NCI-H526 (cell line): ENCODE measurements at regions not wholly inside any gene's neighbourhood (a gene's known extent, or its start where the extent isn't known, plus 50 kb on each side); places are given as distances from the start of the nearest gene placed in this dataset.
A peak's percentile ranks its signal among the peaks of the same experiment; 100 is the strongest.
"Not testable (repeated sequence)": the region's sequence is repeated elsewhere in the genome, so short reads cannot be mapped to it uniquely, and the experiment has no call there.

Experiments
- DNase-seq, 2 experiments: peaks; one replicate each; lab custom pipeline; 2025; lab: John Stamatoyannopoulos, UW

DNA sequence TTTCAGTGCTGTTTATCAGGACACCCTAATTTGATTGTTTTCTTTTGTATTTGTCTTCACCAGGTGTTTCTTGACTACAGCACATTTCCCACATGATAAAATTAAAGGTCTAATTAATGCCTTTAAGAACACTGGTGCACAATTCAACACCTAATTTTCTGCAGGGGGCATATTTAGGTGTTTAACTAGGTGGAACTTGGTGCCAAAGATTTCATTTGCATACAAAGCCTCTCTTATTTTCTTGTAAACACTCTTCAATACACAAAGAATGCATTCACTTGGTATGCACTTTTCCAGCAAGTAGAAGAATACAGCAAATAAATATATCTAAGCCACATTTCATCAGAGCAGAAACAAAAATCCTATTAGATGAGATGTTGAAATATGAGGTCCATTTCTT, 646.2 kb upstream of the FOXG1 start:
- DNase-seq = no peak

DNA sequence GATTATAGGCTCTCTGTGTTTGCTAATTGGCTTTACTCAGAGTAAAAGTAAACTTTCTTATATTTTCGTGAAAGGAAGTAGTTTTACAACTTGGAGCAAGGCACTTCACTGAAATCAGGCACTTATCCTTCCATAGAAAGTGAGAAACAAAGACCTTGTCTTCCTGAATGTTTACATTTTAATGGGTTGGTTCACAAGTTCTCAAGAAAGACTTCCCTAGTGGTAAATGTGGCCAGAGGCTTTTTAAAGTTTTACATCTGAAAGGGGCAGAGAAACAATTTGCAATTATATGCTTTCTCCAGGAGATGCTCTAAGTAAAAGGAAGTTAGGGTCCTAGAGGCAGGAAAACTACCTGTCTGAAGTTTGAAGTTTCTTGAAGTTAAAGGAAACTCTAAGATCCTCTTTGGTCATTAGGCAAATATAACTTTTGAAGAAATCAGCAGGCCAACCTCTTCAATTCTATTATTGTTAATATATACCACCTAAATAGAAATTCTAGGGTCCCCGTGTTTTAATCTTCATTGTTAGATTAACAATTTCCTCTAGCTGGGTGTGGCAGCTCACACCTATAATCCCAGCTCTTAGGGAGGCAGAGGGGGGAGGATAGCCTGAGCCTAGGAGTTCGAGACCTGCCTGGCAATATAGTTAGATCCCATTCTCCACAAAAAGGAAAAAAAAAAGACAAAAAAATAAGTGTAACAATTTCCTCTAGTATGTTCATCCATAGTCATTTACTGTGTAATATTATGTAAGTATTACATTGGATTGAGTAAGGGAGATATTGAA, 644.9 kb upstream of the FOXG1 start:
- DNase-seq = no peak

DNA sequence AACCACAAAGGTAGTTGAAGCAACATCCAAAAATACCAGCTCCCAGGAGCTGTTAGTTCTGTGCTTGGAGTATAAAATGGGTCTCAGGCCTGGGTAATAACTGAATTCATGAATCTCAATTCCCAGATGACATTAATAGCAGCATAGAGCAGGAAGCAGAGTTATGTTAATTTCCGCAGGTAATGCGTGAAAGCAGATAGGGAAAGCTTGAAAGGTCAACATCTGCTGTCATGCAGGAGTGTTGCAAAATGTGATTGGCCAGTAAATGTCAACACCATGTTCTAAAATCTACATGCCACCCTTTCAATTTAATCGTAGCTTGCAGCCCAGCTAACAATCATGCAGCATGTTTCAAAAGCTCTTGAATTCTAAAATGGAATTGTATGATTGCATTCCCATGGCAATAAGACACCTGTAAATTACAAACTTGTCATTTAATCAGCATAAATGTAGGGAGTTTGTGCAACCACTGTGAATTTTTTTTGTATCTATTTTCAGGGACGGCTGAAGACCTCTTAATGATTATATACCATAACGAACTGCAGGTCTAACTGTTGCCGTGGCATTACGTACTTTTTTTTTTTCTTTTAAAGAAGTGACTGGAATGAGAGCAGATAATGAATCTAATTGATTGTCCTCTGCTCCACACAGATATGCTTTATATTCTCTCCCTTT, 635.8 kb upstream of the FOXG1 start:
- DNase-seq = no peak

DNA sequence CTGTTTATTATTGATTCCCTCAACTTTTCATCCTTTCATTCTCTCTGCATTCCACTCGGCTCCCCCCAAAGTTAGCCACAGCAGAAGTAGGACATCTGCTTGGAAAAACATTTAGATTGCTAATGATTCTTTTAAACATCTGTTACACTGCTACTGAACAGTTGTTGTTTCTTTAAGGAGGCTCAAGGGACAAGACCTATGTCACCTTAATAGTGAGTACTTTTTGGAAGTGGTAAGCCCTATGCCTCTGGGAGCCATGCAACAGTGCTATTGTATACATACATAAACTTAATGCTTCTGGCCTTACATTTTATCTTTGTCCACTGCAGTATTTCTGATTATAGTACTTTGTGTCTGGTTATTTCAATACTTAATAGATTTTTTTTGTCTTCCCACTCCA, 628.2 kb upstream of the FOXG1 start:
- DNase-seq = no peak

DNA sequence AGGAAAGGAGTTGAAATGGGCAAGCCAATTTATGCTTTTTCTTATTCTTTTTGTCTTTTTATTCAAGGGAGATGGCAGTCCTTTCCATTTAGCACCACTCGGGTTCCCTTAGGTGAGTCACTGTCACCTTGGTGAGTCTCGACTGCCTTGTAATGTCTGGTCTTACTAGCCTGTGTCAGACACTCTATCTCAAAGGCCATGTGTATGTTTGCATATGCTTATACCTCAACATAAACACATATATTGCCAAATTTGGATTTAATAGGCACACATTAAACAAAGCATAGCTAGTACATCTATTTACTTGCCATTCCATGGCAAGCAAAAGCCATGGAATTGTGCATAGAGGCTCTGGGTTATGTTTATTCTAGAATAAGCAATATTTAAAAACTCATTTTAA, 624.9 kb upstream of the FOXG1 start:
- DNase-seq = no peak

DNA sequence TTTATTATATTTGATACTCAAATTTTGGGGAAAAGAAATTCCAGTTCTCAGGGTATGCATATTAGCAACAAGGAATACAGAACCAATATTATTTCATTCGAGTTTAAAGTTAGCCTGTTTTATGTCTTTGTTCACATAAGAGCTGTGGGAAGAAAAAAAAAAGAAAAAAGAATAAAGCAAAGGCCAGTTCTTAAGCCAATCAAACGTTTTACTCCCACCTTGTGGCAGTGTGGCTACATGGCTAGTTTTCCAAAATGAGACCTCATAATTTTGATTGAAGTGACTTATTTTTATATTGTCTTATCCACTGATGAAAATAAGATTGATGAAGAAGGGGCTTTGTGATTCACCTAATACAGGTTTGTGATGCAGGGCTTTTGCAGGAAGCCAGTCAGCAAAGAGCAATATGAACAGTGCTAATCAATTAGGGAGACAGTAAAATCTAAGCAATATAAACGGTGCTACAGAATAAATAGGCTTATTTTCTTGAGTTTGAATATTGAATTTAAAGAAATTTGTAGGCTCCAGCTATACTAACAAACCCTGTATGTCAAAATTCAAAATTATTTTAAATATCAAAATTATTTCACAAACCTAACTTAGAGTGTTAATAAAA, 624.1 kb upstream of the FOXG1 start:
- no peak for DNase-seq

DNA sequence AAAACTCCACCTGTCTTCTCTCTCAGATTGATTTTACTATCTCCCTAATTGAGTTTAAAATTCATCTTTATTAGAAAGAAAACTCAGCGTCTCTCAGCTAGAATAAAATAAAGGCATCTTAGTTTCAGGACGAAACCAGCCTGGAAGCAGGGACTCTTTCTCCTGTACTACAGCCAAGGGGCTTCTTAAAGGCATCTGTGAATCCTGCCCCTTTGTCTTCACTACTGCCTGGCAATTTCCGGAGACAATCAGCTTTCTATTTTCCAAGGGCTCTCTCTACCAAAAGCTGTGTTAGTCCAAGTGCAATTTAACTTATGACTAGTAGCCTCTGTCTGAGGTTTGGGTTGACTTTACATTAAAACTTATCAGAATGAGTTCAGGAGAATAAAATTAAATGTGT, 623.3 kb upstream of the FOXG1 start:
- no peak for DNase-seq

DNA sequence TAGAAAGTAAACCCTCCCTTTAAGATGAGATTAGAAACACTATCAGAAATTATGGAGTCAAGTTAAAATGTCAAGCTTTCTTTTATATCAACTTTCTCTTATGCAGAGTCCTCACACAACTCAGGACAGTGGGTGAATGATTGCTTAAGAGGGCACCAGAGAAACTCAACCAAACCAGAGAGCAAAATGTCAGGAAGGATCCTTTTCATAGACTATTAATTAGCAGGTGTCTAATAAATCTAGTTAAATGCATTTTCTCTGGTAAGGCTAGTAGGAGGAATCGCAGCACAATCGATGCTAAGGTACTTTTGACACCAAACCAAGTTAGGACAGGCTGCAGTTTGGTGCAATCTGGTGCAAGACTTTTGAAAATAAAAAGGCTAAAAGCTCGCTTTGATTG, 614.7 kb upstream of the FOXG1 start:
- DNase-seq = no peak

DNA sequence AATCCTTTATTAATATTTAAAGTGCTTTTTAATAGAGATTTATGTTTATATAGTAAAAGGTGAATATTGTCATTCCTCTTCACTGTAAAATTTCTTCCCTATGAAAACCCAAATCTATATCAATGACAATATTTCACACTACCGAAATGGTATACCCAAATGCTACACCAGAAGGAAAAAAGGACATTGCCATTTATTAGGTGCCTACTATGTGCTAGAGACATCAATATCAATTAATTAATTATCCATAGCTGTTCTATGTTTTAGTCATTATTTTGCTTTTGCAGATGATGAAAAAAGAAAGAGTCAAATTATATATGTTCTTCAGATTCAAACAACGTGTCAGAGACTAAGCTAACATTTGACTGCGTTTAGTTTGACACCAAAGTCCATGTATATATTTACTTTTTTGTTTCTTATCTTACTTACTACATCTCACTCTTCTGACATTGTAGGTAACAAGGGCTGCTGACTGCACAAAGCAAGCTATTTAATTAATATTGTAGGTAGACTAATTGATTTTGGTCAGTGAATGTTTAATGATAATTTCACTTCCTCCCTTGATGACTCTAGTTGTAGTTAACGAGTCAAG, 614.0 kb upstream of the FOXG1 start:
- no peak for DNase-seq

DNA sequence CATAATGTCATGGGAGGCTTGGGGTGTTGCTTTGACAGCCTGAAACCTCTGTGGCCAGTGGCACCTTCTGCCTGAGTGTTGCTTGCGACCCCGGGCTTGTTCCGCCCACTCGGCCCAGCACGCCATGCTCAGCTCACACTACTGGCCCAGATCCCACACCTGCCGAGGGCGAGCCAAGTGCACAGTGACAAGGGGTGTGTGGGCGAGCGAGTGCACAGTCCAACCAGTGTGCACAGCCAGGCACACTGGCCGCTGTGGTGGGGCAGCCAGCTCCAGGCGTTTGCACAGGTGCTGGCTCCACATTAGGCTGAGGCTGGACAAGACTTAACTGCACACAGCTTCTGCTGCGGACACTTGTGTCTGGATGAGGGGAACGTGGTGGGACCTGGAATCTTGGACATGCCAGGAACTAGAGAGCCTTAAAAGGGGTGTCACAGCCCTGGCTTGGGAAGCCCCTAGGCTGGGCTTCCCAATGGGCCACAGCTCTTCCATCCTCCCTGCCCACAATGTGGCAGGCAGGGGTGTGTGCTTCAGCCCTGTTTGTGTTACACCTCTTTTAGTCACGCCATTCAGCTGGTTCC, 609.2 kb upstream of the FOXG1 start:
- DNase-seq = no peak

DNA sequence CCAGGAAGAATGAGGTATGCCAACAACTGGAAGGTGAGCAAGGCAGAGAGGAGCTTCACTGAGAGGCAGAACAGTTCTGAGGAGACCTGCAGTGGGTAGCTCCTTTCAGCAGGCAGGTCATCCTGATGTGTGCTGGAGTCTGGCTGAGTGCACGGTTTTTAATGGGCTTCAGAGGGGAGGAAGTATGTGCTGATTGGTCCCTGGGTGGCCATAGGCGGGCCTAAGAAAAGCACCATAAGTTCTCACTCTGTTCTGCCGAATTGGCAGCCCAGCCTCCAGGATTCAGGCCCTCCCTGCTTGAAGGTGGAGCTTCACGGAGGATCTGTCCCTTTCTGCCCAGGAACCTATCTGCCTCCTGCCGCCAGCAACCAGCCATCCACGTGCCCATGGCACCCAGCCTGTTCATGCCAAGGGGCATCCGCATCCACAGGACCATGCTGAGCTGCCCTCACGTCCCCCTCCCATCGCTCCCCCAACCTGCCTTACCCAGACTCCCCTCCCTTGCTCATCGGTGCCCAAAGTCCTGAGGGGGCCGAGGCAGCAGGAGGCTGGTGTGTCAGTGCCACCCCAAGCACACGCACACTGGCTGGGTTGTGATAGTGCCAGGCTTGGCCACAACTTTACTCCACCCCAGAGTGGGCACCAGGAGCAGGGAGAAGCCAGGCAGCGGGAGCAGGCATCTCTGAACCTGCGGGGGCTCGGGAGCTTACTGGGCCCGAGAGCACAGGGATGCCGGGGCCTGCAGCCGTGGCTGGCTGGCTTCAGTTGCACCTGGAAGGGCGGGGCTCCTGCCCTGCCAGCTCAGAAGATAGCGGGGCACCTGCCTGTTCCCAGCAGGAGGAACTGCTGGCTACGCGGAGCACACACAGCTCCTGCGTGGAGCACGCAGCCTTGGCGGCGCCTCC, 608.4 kb upstream of the FOXG1 start:
- peak in 1 of 2 experiments; percentile 1 for DNase-seq

DNA sequence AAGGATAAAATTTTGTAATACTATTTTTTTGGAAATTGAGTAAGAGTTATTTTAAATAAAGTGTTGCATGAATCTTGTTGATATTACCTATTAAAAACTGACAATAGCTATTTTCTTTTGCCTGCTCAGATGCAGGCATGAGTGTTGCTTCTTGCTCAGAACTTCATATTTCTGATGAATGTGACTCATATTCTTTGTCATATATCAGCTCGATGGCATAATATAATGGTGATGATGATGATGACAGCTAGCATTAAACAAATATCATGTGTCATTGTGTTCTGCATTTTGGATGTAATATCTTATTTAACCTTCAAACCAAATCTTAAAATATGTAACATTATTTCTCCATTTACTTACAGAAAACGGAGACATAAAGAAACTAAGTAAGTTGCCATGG, 605.5 kb upstream of the FOXG1 start:
- DNase-seq = no peak

DNA sequence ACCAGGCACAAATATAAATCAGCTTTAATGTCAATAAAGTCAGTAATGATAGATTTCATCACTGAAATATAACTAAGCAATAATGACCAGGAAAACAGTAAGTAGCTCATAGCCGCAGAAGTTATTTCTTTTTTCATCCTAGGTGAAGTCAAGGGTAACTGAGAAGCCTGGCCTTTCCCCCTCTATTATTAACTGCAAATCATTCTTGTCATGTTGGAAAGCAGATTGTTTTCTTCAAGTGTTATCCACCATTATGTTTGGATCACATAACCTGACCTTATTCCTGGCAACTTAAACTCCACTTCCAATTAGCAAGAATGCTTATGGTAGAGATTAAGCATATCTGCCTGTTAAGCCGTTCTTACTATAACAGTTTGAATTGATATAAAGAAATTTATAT, 603.4 kb upstream of the FOXG1 start:
- no peak for DNase-seq

DNA sequence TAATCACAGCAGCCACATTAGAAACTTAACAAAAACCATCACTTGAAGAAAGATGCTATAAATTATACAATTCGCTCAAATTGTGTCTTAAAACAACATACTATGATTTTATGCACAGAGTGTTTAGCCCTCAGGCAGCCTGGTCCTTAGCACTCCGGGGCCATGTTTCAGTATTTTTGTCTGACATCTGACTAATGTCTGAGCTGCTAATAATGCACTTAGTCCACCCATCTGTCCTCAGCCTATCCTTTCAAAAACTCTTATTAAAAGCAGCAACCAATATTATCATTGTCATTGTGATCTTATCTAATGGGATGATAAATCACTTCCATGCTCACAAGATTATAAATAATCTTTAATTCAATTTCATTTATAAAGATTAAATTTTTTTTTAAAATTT, 602.7 kb upstream of the FOXG1 start:
- DNase-seq = no peak

DNA sequence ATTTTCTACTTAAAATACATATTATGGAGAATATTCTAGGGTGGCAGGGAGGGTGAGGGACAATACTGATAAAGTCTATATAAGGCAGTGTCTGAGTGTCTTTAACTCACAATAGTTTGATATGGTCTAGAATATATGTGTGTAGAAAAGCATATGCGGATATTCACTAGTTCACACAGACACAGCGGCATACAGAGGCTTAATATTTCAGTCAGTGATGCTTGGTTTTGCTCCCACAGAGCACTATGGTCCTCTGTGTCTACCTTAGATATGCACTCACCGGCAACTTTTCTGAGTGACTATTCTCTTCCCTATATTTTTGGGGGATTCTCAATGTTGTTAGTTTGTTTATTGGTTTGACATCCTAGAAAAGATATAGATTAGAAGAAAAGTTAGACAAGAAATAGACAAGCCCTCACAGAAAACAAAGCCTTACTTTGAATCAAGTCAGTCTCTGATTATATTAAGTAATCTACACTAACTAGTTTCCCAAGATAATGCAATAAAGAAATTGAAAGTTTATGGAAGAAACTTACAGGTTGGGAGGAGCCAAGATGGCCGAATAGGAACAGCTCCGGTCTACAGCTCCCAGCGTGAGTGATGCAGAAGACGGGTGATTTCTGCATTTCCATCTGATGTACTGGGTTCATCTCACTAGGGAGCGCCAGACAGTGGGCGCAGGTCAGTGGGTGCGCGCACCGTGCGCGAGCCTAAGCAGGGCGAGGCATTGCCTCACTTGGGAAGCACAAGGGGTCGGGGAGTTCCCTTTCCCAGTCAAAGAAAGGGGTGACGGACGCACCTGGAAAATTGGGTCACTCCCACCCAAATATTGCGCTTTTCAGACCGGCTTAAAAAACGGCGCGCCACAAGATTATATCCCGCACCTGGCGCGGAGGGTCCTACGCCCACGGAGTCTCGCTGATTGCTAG, 578.4 kb upstream of the FOXG1 start:
- DNase-seq = not testable (repeated sequence)

DNA sequence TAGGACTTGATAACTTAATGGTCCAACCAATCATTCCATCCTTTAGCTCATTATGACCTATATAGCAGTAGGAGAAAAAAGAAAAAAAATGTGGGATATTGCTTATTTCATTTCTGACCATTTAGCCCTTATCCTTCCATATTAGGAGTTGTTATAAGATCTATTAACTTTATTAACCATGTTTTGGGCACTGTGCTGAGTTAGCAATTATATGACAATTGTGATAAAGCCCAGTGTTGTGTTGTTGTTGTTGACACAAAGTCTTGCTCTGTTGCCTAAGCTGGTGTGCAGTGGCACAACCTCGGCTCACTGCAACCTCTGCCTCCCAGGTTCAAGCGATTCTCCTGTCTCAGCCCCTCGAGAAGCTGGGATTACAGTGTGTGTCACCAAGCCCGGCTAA, 569.7 kb upstream of the FOXG1 start:
- DNase-seq = no peak

DNA sequence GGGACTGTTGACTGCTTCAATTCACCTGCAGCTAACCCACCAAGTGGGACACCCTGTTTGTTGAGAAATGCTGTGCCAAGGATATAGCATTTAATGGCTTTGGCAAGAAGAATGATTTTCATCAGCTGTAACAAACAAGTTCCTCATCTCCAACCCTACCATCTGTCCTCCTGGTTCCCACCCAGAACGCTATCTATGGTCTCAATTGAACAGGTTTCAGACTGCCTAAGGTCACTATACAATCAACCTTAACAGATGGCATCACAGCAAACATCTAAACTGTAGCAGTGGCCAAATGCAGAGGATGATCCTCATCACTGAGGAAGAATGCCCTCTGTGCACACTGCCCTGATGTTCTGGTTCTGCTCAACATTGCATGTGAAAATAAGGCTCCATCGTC, 546.2 kb upstream of the FOXG1 start:
- no peak for DNase-seq

DNA sequence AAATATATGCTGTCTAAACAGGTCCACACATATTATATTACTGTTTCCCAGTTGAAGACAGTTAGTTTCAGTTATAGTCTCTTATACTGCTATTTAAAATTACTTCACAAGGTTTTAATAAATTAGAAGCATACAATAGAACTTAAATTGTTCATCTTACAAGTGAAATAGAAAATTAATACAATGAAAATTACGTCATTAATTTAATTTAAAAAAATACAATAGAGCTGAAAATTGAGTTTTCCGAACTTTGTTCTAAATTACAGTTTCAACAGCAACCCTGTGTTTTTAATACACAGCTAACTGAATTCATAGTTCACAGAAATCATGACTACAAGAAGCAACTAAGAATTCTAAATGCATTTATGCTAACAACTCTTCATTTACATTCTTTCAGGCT, 525.7 kb upstream of the FOXG1 start:
- no peak for DNase-seq

DNA sequence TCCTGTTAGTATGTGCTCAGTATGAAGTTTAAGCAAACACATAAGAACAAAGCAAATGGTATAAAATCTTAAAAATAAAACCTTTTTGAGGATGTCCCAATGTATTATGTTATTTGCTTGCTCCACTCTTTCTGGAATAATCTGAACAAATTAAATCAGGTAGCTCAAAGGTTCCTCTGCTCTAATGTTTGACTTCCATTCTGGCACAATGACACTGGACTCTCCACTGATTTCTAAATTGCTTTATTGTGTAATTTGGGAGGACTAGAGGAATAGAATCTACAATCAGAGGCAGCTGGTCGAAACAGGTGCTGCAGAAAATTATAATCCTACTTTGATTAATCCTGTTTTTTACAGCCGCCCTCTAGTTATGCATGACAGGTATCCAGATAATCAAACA, 523.7 kb upstream of the FOXG1 start:
- peak in 1 of 2 experiments; percentile 3 for DNase-seq

DNA sequence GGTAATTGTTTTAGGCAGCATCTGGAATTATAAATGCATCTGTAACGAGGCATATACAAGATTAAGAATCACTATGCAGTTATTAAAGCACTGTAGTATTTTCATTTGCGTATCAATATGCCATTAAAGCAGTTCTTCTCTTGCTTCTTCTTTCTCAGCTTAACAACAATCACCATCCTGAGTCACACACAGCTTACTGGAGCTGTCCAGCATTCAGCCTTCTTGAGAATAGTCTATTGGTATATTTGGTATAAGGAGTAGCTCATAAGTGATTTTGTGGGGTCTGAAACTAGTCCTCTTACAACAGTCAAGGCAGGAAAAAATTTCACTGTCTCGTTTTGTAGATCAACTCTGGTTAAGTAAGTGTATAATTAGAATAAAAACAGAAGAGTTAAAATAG, 523.0 kb upstream of the FOXG1 start:
- no peak for DNase-seq
